Progenitor cell of endocrine pancreas (in vitro differentiated cells): ENCODE measurements at regions not wholly inside any gene's neighbourhood (a gene's known extent, or its start where the extent isn't known, plus 50 kb on each side); places are given as distances from the start of the nearest gene placed in this dataset.

Experiments
- DNase-seq: peaks from one replicate; pipeline ENCODE4 v3.0.0; 2021; ENCODE audit warnings: low spot score; ENCODE audit not compliant: unreplicated experiment
- H3K27ac Mint-ChIP-seq: 2 replicates; pipeline ENCODE4 v1.8.0; 2021; ENCODE audit warnings: mild to moderate bottlenecking, moderate library complexity, mixed read lengths
- H3K27me3 Mint-ChIP-seq: 2 replicates; pipeline ENCODE4 v1.8.0; 2021; ENCODE audit warnings: mixed read lengths
- H3K36me3 Mint-ChIP-seq: 2 replicates; pipeline ENCODE4 v1.8.0; 2022; ENCODE audit warnings: mixed read lengths; ENCODE audit not compliant: insufficient read depth
- H3K4me1 Mint-ChIP-seq: 2 replicates; pipeline ENCODE4 v1.8.0; 2021; ENCODE audit warnings: low read depth, mixed read lengths
- H3K4me3 Mint-ChIP-seq: 2 replicates; pipeline ENCODE4 v1.8.0; 2021; ENCODE audit warnings: low read depth, mild to moderate bottlenecking, moderate library complexity, mixed read lengths
- H3K9me3 Mint-ChIP-seq: 2 replicates; pipeline ENCODE4 v1.8.0; 2021; ENCODE audit warnings: low read depth, mixed read lengths
- CTCF ChIP-seq: fragments of 200-600 bp; sonication (generic); IDR thresholded peaks from one replicate; pipeline ENCODE4 v1.5.0; 2021; ENCODE audit warnings: antibody characterized with exemption, mild to moderate bottlenecking; ENCODE audit not compliant: unreplicated experiment

GRCh38 chr20:59386809-59387208, 86.4 kb downstream of the EDN3 start:
- Mint-ChIP-seq H3K4me1 (peaks cover 10% of the 10 kb centered on the region), H3K36me3 (no peaks in the 10 kb centered on the region), H3K4me3 (no peak overlapping the region), H3K27me3 (peaks cover 29% of the 10 kb centered on the region), H3K27ac (peak overlapping the region; percentile 85), H3K9me3 (no peaks in the 10 kb centered on the region)
- no peak for DNase-seq
- no peak for TF ChIP-seq CTCF

GRCh38 chr20:59387891-59388290, 87.5 kb downstream of the EDN3 start:
- TF ChIP-seq CTCF = no peak
- Mint-ChIP-seq H3K36me3 (no peaks in the 10 kb centered on the region), H3K27me3 (peaks cover 23% of the 10 kb centered on the region), H3K4me3 (no peak overlapping the region), H3K4me1 (peaks cover 10% of the 10 kb centered on the region), H3K9me3 (no peaks in the 10 kb centered on the region), H3K27ac (no peak overlapping the region)
- no peak for DNase-seq

GRCh38 chr20:59388402-59388801, 88.0 kb downstream of the EDN3 start:
- peaks cover 26% of the 10 kb centered on the region for H3K27me3 Mint-ChIP-seq
- H3K36me3 Mint-ChIP-seq = no peaks in the 10 kb centered on the region
- no peak for TF ChIP-seq CTCF
- no peak for DNase-seq
- no peak overlapping the region for H3K27ac Mint-ChIP-seq
- H3K4me1 Mint-ChIP-seq = peaks cover 10% of the 10 kb centered on the region
- H3K9me3 Mint-ChIP-seq = no peaks in the 10 kb centered on the region
- H3K4me3 Mint-ChIP-seq = no peak overlapping the region

GRCh38 chr20:59390437-59390836, 90.0 kb downstream of the EDN3 start:
- Mint-ChIP-seq H3K27me3 (peaks cover 33% of the 10 kb centered on the region), H3K4me3 (no peak overlapping the region), H3K27ac (no peak overlapping the region), H3K36me3 (no peaks in the 10 kb centered on the region), H3K9me3 (no peaks in the 10 kb centered on the region), H3K4me1 (peaks cover 10% of the 10 kb centered on the region)
- TF ChIP-seq CTCF = no peak
- DNase-seq = no peak

- TF ChIP-seq CTCF = no peak
- Mint-ChIP-seq H3K27me3 (peaks cover 31% of the 10 kb centered on the region), H3K4me1 (peaks cover 4% of the 10 kb centered on the region), H3K4me3 (no peak overlapping the region), H3K9me3 (no peaks in the 10 kb centered on the region), H3K36me3 (no peaks in the 10 kb centered on the region), H3K27ac (no peak overlapping the region)
- no peak for DNase-seq
Measured at GRCh38 chr20:59391975-59392374, 91.6 kb downstream of the EDN3 start.

- Mint-ChIP-seq H3K4me1 (no peaks in the 10 kb centered on the region), H3K27me3 (peaks cover 31% of the 10 kb centered on the region), H3K4me3 (no peak overlapping the region), H3K9me3 (no peaks in the 10 kb centered on the region), H3K36me3 (no peaks in the 10 kb centered on the region), H3K27ac (no peak overlapping the region)
- no peak for TF ChIP-seq CTCF
- DNase-seq = no peak
Measured at GRCh38 chr20:59392736-59393135, 92.3 kb downstream of the EDN3 start.
